IPS-NIHi7 (cell line): ENCODE measurements at regions not wholly inside any gene's neighbourhood (a gene's known extent, or its start where the extent isn't known, plus 50 kb on each side); places are given as distances from the start of the nearest gene placed in this dataset.

ENCODE experiments used
- DNase-seq: peaks from one replicate; pipeline ENCODE4 v3.0.0; 2012; ENCODE audit warnings: mixed read lengths; ENCODE audit errors: extremely low spot score

GRCh38 chr6:4615891-4616290 is 160.3 kb upstream of the CDYL start:
- DNase-seq: no peak

DNA sequence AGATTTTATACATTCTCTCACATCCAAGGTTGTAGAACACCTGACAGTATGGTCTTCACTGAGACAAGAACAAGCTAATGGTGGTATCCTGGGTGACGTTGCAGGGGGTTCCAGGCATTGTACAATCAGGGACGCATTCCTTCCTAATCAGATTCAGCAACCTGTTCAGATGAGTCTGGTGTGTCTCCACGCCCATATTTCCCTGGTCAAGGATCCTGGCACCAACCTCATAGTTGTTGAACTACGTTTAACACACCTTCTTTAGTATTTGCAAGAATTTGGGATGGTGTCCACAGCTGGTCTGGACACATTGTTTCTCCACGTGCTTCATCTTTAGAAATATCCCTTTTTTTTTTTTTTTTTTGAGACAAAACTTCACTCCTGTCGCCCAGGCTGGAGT is 161.0 kb upstream of the CDYL start:
- DNase-seq: no peak

DNA sequence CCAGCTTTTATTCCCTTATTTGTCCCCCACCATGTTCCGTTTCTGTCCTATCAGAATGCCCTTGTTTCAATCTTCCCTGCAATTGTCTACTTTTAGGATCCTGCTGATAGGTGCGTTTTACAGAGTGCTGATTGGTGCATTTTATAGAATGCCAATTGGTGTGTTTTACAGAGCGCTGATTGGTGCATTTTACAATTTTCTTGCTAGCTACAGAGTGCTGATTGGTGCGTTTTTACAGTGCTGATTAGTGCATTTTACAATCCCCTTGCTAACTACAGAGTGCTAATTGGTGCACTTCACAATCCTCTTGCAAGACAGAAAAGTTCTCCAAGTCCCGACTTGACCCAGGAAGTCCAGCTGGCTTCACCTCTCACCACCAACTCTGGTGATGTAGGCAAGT is 161.6 kb upstream of the CDYL start:
- no peak for DNase-seq

- DNase-seq: no peak
Observed at GRCh38 chr6:4613795-4614194, 162.4 kb upstream of the CDYL start.

DNA sequence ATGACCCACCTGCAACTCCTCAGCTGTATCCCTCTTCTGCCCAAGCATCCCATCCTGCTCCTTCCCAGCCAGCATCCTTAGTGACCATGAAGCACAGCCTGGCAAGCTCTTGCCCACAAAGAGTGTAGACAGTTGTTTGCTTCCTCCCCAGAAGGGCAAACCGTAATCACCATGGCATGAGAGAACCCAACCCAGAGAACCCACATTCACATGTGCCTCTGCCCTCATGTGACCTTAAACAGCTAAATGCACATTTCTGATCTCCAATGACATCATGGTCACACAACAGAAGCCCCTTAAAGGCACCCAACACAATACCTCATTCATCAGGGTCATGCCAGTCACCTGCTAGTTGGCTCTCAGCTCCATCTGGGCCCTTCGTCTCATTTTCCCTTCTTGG is 162.8 kb upstream of the CDYL start:
- DNase-seq: no peak

GRCh38 chr6:4612636-4613171 is 163.5 kb upstream of the CDYL start:
- DNase-seq: no peak

GRCh38 chr6:4611429-4612129 is 164.6 kb upstream of the CDYL start:
- no peak for DNase-seq

GRCh38 chr6:4610256-4610655 is 165.9 kb upstream of the CDYL start:
- DNase-seq: no peak

- no peak for DNase-seq
Observed at GRCh38 chr6:4608361-4609115, 167.7 kb upstream of the CDYL start.

DNA sequence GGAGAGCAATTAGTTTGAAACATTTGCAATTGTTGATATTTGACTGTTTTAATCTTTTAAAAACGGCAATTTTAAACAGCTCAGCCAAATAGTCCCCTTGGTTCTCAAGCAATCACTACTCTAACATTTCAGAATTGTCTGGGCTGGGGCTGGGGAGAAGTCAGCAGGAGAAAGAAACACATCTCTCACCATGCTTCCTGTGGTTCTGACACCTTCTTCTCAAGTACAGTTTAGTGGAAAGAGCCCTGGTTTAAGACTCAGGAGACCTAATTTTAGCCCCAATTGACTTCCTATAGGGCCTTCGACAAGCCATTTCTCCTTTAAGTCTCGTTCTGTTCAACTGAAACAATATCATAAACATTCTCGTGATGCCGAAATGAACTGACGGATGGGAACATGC is 168.4 kb upstream of the CDYL start:
- DNase-seq: no peak

DNA sequence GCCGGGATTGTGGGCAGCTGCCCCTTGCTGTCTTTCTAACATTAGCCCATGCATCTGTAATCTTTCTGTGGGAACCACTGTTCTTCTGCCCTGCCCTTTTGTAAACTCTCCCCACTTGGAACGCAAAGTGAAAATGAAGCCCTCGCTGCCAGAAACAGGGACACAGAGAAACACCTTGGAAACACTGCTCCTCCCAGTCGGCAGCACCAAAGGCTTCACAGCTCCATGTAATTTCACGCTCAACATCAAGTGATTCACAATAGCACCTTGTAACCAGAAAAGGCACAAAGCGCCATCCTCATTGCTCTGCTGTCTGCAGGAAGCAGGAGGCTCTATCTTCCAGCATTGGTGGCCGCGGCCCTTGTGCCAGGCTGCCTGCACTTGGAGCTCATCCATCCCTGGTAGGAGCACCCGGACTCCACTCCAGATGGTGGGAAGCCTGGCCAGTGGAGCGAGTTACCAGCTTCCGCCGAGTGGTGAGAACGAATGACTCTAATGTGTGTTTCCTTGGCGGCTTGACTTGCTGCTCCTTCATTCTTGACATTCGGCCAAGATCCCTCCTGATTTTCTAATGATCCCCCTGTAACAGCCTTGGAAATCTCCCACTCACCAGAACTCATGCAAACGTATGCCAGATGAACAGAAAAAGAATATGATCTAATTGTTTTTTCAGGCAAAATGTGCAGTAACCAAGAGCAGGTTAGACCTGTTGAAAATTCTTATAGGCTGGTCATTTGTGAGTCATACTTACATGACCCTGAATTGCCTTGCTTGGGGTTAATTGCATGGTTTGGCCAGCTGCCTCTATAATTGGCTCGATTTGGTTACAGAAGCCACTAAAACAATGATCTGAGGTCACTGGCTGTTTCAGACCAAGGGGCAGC is 169.1 kb upstream of the CDYL start:
- no peak for DNase-seq

DNA sequence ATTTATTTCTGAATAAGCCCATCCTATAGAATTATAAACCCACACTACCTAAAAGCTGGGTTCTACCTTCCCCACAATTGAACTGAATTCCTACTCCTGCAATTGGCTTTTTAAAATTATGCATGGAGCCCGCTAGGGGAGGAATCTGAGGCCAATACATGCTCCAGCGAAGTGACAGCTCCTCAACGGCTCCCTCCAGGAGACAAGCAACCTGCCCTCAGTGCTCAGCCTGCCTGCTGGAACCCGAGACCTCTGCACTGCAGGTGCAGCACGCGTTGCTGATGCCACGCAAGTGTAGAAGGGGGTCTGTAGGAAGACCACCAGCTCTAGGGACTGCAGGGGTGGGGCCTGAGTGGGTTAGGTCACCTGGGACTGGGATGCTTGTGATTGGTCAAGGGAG is 170.2 kb upstream of the CDYL start:
- no peak for DNase-seq

DNA sequence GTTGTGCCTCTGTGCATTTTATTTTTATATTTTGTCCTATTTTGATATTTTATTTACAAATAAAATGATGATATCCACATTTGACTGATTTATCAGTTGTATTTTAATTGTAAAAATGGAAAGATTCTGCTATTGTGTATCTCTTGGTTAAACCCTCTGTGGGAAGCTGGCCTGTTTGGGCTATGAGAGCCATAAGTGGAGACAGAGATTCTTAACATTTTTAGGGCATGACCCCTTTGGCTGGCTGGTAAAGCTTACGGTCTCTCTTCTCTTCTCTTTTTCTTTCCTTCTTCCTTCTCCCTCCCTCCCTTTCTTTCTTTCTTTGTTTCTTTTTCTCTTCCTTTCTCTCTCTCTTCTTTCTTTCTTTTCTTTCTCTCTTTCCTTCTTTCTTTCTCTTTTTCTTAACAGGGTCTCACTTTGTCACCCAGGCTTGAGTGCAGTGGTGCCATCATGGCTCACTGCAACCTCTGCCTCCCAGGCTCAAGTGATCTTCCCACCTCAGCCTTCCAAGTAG is 172.3 kb upstream of the CDYL start:
- no peak for DNase-seq

- DNase-seq: no peak
Observed at GRCh38 chr6:4603291-4603690, 172.9 kb upstream of the CDYL start.

- DNase-seq: no peak
Observed at GRCh38 chr6:4599924-4600323, 176.3 kb upstream of the CDYL start.

- no peak for DNase-seq
Observed at GRCh38 chr6:4598384-4598995, 177.7 kb upstream of the CDYL start.

GRCh38 chr6:4593951-4594350 is 182.3 kb upstream of the CDYL start:
- no peak for DNase-seq

DNA sequence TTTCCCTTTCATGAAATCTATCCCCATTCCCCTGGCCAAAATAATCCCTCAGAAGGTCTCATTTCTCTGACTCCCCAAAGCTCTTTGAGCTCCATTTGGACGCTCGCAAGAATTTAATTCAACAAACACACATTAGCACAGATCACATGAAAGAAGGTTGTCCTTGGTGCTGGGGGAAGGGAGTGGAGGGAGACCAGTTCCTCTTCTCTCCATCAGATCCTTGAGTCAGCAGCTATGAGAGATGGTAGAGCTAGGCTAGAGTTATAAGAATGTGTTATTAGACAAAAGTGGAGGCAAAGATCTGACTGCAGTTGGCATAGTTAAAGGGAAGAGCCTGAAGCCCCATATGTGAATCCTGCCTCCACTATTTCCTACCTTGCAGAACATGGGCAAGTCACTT is 184.2 kb upstream of the CDYL start:
- DNase-seq: no peak

DNA sequence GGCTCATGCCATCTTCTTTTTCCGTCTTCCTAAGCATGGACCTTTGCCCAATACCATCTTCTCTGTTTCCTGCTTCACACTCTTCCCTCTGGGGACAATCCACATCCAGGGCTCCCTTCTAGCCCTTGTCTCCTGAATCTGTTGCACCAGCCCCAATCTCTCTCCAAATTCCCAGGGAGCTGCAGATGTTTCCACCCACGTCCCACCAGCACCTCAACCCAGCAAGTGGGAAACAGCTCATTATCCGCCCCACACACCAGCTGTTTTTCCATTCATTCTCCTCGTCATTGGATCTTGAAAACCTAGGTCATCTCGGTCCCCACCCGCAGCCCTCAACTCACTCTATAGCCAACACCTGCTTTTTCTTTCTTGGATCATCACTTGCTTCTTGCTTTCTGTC is 185.0 kb upstream of the CDYL start:
- no peak for DNase-seq

GRCh38 chr6:4589295-4589694 is 186.9 kb upstream of the CDYL start:
- no peak for DNase-seq

GRCh38 chr6:4588581-4588980 is 187.6 kb upstream of the CDYL start:
- no peak for DNase-seq

GRCh38 chr6:4588163-4588562 is 188.0 kb upstream of the CDYL start:
- no peak for DNase-seq
